Activated T-cell treated with anti-CD3 and anti-CD28 coated beads, Interleukin-2, amount 50 U/mL, for 72 hours (primary cell): ENCODE measurements at regions not wholly inside any gene's neighbourhood (a gene's known extent, or its start where the extent isn't known, plus 50 kb on each side); places are given as distances from the start of the nearest gene placed in this dataset.
"Not testable (repeated sequence)": the region's sequence is repeated elsewhere in the genome, so short reads cannot be mapped to it uniquely, and the experiment has no call there.

Source experiments
- ATAC-seq, 2 donors: fragments of 150-1000 bp; cut with Tn5 transposase; replicated peaks in 1 of 2; 2 replicates each; pipeline ENCODE4 v1.10.0; 2021; ENCODE audit warnings: moderate library complexity in 2 of 2, mild to moderate bottlenecking in 1 of 2
- DNase-seq, 2 donors: peaks; one replicate each; pipeline ENCODE4 v3.0.0; 2021 to 2022; ENCODE audit warnings: mixed read lengths in 1 of 2
- H3K27ac Mint-ChIP-seq: one replicate; pipeline ENCODE4 v1.8.0; 2022; ENCODE audit warnings: mild to moderate bottlenecking, moderate library complexity, mixed read lengths
- H3K27me3 Mint-ChIP-seq: one replicate; pipeline ENCODE4 v1.8.0; 2022; ENCODE audit warnings: low read depth, mixed read lengths
- H3K36me3 Mint-ChIP-seq, 2 donors: one replicate each; pipeline ENCODE4 v1.8.0; 2022; ENCODE audit warnings: mixed read lengths in 2 of 2, mild to moderate bottlenecking in 1 of 2; ENCODE audit not compliant: insufficient read depth in 2 of 2
- H3K4me1 Mint-ChIP-seq: one replicate; pipeline ENCODE4 v1.8.0; 2022; ENCODE audit warnings: low read depth, mixed read lengths
- H3K4me3 Mint-ChIP-seq, 2 donors: one replicate each; pipeline ENCODE4 v1.8.0; 2022; ENCODE audit warnings: mild to moderate bottlenecking in 2 of 2, mixed read lengths in 2 of 2, moderate library complexity in 2 of 2
- H3K9me3 Mint-ChIP-seq, 2 donors: one replicate each; pipeline ENCODE4 v1.8.0; 2022; ENCODE audit warnings: mixed read lengths in 2 of 2

GRCh38 chr7:142469696-142470543, 212.1 kb upstream of the PRSS58 start:
- Mint-ChIP-seq H3K27me3 (no peaks in the 10 kb centered on the region), H3K36me3 (no peaks in the 10 kb centered on the region), H3K4me3 (peak overlapping the region in 1 of 2 donors; percentile 39), H3K27ac (no peak overlapping the region), H3K4me1 (peaks cover 51% of the 10 kb centered on the region), H3K9me3 (no peaks in the 10 kb centered on the region)
- peak in 1 of 2 donors; percentile 27 for ATAC-seq
- DNase-seq = no peak

GRCh38 chr7:142468871-142469665, 211.2 kb upstream of the PRSS58 start:
- peak overlapping the region in 1 of 2 donors; percentile 39 for H3K4me3 Mint-ChIP-seq
- no peaks in the 10 kb centered on the region for H3K27me3 Mint-ChIP-seq
- no peak overlapping the region for H3K27ac Mint-ChIP-seq
- H3K36me3 Mint-ChIP-seq = no peaks in the 10 kb centered on the region
- H3K4me1 Mint-ChIP-seq = peaks cover 45% of the 10 kb centered on the region
- DNase-seq (no peak), ATAC-seq (no peak)
- no peaks in the 10 kb centered on the region for H3K9me3 Mint-ChIP-seq

- not testable (repeated sequence) for H3K9me3 Mint-ChIP-seq, DNase-seq, ATAC-seq, H3K27me3 Mint-ChIP-seq, H3K36me3 Mint-ChIP-seq, H3K4me3 Mint-ChIP-seq, H3K27ac Mint-ChIP-seq
- H3K4me1 Mint-ChIP-seq = peaks cover 51% of the 10 kb centered on the region
Measured at GRCh38 chr7:142467056-142467655, 209.3 kb upstream of the PRSS58 start.

GRCh38 chr7:142463401-142463850, 205.6 kb upstream of the PRSS58 start:
- H3K9me3 Mint-ChIP-seq = no peaks in the 10 kb centered on the region
- peak in 1 of 2 donors; percentile 24 for DNase-seq
- no peaks in the 10 kb centered on the region for H3K36me3 Mint-ChIP-seq

GRCh38 chr7:142461437-142461836, 203.6 kb upstream of the PRSS58 start:
- DNase-seq = no peak
- no peaks in the 10 kb centered on the region for H3K36me3 Mint-ChIP-seq
- no peaks in the 10 kb centered on the region for H3K27me3 Mint-ChIP-seq
- peaks cover 49% of the 10 kb centered on the region for H3K4me1 Mint-ChIP-seq
- no peaks in the 10 kb centered on the region for H3K9me3 Mint-ChIP-seq
- H3K4me3 Mint-ChIP-seq = peak overlapping the region in 1 of 2 donors; percentile 31
- no peak overlapping the region for H3K27ac Mint-ChIP-seq
- ATAC-seq = no peak

More at GRCh38 chr7:142463401-142463850, 205.6 kb upstream of the PRSS58 start:
- Mint-ChIP-seq H3K4me1 (peaks cover 48% of the 10 kb centered on the region), H3K4me3 (peak overlapping the region; percentile 79 to 81), H3K27me3 (no peaks in the 10 kb centered on the region), H3K27ac (peak overlapping the region; percentile 92)
- peak; percentile 68 to 72 for ATAC-seq

- Mint-ChIP-seq H3K9me3 (no peaks in the 10 kb centered on the region), H3K27ac (no peak overlapping the region), H3K27me3 (no peaks in the 10 kb centered on the region), H3K4me1 (peaks cover 52% of the 10 kb centered on the region), H3K4me3 (no peak overlapping the region), H3K36me3 (no peaks in the 10 kb centered on the region)
- no peak for ATAC-seq
- DNase-seq = no peak
Measured at GRCh38 chr7:142460402-142461117, 202.7 kb upstream of the PRSS58 start.

GRCh38 chr7:142459551-142459963, 201.7 kb upstream of the PRSS58 start:
- H3K4me1 Mint-ChIP-seq = peaks cover 61% of the 10 kb centered on the region
- peak overlapping the region; percentile 9 for H3K27ac Mint-ChIP-seq
- no peaks in the 10 kb centered on the region for H3K9me3 Mint-ChIP-seq
- peak in 1 of 2 donors; percentile 26 for DNase-seq
- no peaks in the 10 kb centered on the region for H3K36me3 Mint-ChIP-seq
- ATAC-seq = peak; percentile 55 to 63
- H3K27me3 Mint-ChIP-seq = no peaks in the 10 kb centered on the region
- H3K4me3 Mint-ChIP-seq = peak overlapping the region; percentile 1 to 20

GRCh38 chr7:142457146-142457703, 199.4 kb upstream of the PRSS58 start:
- no peak overlapping the region for H3K4me3 Mint-ChIP-seq
- no peak overlapping the region for H3K27ac Mint-ChIP-seq
- DNase-seq (no peak), ATAC-seq (no peak)
- peaks cover 53% of the 10 kb centered on the region for H3K4me1 Mint-ChIP-seq
- no peaks in the 10 kb centered on the region for H3K36me3 Mint-ChIP-seq
- H3K9me3 Mint-ChIP-seq = no peaks in the 10 kb centered on the region
- H3K27me3 Mint-ChIP-seq = no peaks in the 10 kb centered on the region

- ATAC-seq = peak; percentile 22 to 26
- no peaks in the 10 kb centered on the region for H3K27me3 Mint-ChIP-seq
- H3K4me1 Mint-ChIP-seq = peaks cover 52% of the 10 kb centered on the region
- peak overlapping the region; percentile 65 to 73 for H3K4me3 Mint-ChIP-seq
- no peaks in the 10 kb centered on the region for H3K9me3 Mint-ChIP-seq
- no peaks in the 10 kb centered on the region for H3K36me3 Mint-ChIP-seq
- no peak overlapping the region for H3K27ac Mint-ChIP-seq
- no peak for DNase-seq
Measured at GRCh38 chr7:142455392-142455791, 197.5 kb upstream of the PRSS58 start.

GRCh38 chr7:142454862-142455261, 197.0 kb upstream of the PRSS58 start:
- DNase-seq (peak in 1 of 2 donors; percentile 27), ATAC-seq (peak; percentile 58 to 84)
- Mint-ChIP-seq H3K27ac (no peak overlapping the region), H3K9me3 (no peaks in the 10 kb centered on the region), H3K27me3 (no peaks in the 10 kb centered on the region), H3K4me3 (peak overlapping the region; percentile 65 to 73), H3K36me3 (no peaks in the 10 kb centered on the region), H3K4me1 (peaks cover 50% of the 10 kb centered on the region)

- Mint-ChIP-seq H3K4me3 (peak overlapping the region in 1 of 2 donors; percentile 29), H3K27ac (no peak overlapping the region), H3K9me3 (no peaks in the 10 kb centered on the region), H3K27me3 (peaks cover 5% of the 10 kb centered on the region), H3K36me3 (no peaks in the 10 kb centered on the region), H3K4me1 (peaks cover 36% of the 10 kb centered on the region)
- no peak for ATAC-seq
- DNase-seq = no peak
Measured at GRCh38 chr7:142452791-142453190, 194.9 kb upstream of the PRSS58 start.

- Mint-ChIP-seq H3K27ac (no peak overlapping the region), H3K36me3 (no peaks in the 10 kb centered on the region), H3K4me1 (peaks cover 33% of the 10 kb centered on the region), H3K27me3 (peaks cover 5% of the 10 kb centered on the region), H3K4me3 (no peak overlapping the region), H3K9me3 (no peaks in the 10 kb centered on the region)
- no peak for DNase-seq
- no peak for ATAC-seq
Measured at GRCh38 chr7:142451817-142452216, 194.0 kb upstream of the PRSS58 start.
